Ascending aorta (tissue), 2 donors: ENCODE measurements at regions not wholly inside any gene's neighbourhood (a gene's known extent, or its start where the extent isn't known, plus 50 kb on each side); places are given as distances from the start of the nearest gene placed in this dataset.

Experiments used
- DNase-seq, 2 donors: peaks; one replicate each; pipeline ENCODE4 v3.0.0-alpha.2; 2019; ENCODE audit warnings: low spot score in 2 of 2
- H3K27ac ChIP-seq, 2 donors: fragments of 200-600 bp; sonication (generic); one replicate each; pipeline ENCODE4 v1.5.1; 2016 to 2017; ENCODE audit warnings: mild to moderate bottlenecking in 1 of 2
- H3K27me3 ChIP-seq: fragments of 200-600 bp; sonication (generic); one replicate; pipeline ENCODE4 v1.5.1; 2017
- H3K36me3 ChIP-seq, 2 donors: fragments of 200-600 bp; sonication (generic); one replicate each; pipeline ENCODE4 v1.5.1; 2016
- H3K4me1 ChIP-seq, 2 donors: fragments of 200-600 bp; sonication (generic); one replicate each; pipeline ENCODE4 v1.5.1; 2016 to 2017; ENCODE audit warnings: mild to moderate bottlenecking in 1 of 2
- H3K4me3 ChIP-seq, 2 donors: fragments of 200-600 bp; sonication (generic); one replicate each; pipeline ENCODE4 v1.5.1; 2016 to 2017; ENCODE audit warnings: mild to moderate bottlenecking in 1 of 2
- H3K9me3 ChIP-seq, 2 donors: fragments of 200-600 bp; sonication (generic); one replicate each; pipeline ENCODE4 v1.5.1; 2016
- intact Hi-C: fragments of 100-400 bp; cut with DNase I; formaldehyde crosslinking; loops from one replicate; pipeline ENCODE4 v1.15.1; 2023
- TF ChIP-seq, protein P1 (sequence below), 3 experiments: fragments of 200-600 bp in 2 of 3; fragments of 450-650 bp in 1 of 3; sonication (generic) in 2 of 3; IDR thresholded peaks; one replicate each; pipeline ENCODE4 v1.5.1; 2016 to 2019; ENCODE audit warnings: antibody characterized with exemption in 3 of 3, mild to moderate bottlenecking in 1 of 3, moderate library complexity in 1 of 3

- no peaks in the 10 kb centered on the region for H3K9me3 ChIP-seq
- intact Hi-C loops, result no loop called here
- H3K4me3 ChIP-seq, result no peak overlapping the region
- no peaks in the 10 kb centered on the region for H3K36me3 ChIP-seq
- no peak for DNase-seq
- no peaks in the 10 kb centered on the region for H3K27me3 ChIP-seq
- H3K27ac ChIP-seq, result no peak overlapping the region
- TF ChIP-seq, protein P1, sequence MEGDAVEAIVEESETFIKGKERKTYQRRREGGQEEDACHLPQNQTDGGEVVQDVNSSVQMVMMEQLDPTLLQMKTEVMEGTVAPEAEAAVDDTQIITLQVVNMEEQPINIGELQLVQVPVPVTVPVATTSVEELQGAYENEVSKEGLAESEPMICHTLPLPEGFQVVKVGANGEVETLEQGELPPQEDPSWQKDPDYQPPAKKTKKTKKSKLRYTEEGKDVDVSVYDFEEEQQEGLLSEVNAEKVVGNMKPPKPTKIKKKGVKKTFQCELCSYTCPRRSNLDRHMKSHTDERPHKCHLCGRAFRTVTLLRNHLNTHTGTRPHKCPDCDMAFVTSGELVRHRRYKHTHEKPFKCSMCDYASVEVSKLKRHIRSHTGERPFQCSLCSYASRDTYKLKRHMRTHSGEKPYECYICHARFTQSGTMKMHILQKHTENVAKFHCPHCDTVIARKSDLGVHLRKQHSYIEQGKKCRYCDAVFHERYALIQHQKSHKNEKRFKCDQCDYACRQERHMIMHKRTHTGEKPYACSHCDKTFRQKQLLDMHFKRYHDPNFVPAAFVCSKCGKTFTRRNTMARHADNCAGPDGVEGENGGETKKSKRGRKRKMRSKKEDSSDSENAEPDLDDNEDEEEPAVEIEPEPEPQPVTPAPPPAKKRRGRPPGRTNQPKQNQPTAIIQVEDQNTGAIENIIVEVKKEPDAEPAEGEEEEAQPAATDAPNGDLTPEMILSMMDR (IDR thresholded peaks at IDR 0.05), result no peak
- no peaks in the 10 kb centered on the region for H3K4me1 ChIP-seq
These were observed 1298.3 kb upstream of the WWC1 start for GRCh38 chr5:166992874-166993722.

DNA sequence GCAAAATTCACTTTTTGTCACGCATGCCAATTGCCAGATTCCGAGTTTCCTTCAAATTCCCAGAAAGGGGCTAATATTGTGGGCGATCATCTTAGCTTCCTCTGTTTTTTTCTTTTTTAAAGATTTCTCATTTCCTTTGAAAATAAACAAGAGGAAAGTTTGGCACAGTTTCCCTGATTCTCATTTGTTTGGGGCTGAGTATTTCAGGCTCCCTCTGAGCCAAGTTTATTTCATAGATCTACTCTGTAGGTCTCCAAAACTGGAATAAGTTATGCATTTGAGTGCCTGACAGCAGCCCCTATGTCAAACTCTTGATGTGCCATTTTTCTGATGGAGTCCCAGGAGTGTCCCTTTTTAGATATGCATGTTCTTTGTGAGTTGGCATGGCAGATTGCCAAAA, 1297.2 kb upstream of the WWC1 start:
- TF ChIP-seq, protein P1 (IDR thresholded peaks at IDR 0.05), result no peak
- Histone ChIP-seq H3K36me3 (no peaks in the 10 kb centered on the region), H3K9me3 (no peaks in the 10 kb centered on the region), H3K27me3 (no peaks in the 10 kb centered on the region), H3K27ac (no peak overlapping the region), H3K4me1 (no peaks in the 10 kb centered on the region), H3K4me3 (no peak overlapping the region)
- DNase-seq, result no peak
- intact Hi-C loops, result no loop called here

DNA sequence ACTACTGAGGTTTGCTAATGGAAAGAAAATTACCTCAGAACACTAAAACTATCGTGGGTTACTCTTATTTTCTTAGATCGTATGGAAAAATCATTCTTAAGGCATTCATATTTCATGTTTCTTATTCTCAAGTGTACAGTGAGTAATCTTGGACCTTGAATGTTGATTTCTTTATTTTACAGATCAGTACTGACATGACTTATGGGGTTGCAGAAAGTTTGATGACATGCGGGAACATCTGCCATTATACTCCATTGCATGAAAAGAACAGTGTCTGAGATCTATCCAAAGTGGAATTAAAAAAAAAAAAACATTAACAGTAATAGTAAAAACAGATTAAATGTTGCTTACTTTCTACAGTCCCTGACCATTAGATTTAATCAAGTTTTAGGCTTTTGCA, 1290.2 kb upstream of the WWC1 start:
- intact Hi-C loops, result no loop called here

GRCh38 chr5:167008705-167009104, 1282.7 kb upstream of the WWC1 start:
- H3K4me3 ChIP-seq, result no peak overlapping the region
- no peak overlapping the region for H3K27ac ChIP-seq
- H3K27me3 ChIP-seq, result no peaks in the 10 kb centered on the region
- DNase-seq, result no peak
- TF ChIP-seq, protein P1 (IDR thresholded peaks at IDR 0.05), result no peak
- H3K4me1 ChIP-seq, result no peaks in the 10 kb centered on the region
- H3K36me3 ChIP-seq, result no peaks in the 10 kb centered on the region
- no peaks in the 10 kb centered on the region for H3K9me3 ChIP-seq
- intact Hi-C loops, result no loop called here

More for the DNA sequence above, 1290.2 kb upstream of the WWC1 start:
- H3K27me3 ChIP-seq, result no peaks in the 10 kb centered on the region
- H3K4me1 ChIP-seq, result no peaks in the 10 kb centered on the region
- no peak for DNase-seq
- TF ChIP-seq, protein P1 (IDR thresholded peaks at IDR 0.05), result no peak
- no peaks in the 10 kb centered on the region for H3K36me3 ChIP-seq
- no peak overlapping the region for H3K4me3 ChIP-seq
- no peak overlapping the region for H3K27ac ChIP-seq
- no peaks in the 10 kb centered on the region for H3K9me3 ChIP-seq

- TF ChIP-seq, protein P1 (IDR thresholded peaks at IDR 0.05), result no peak
- H3K9me3 ChIP-seq, result no peaks in the 10 kb centered on the region
- H3K36me3 ChIP-seq, result no peaks in the 10 kb centered on the region
- no peaks in the 10 kb centered on the region for H3K4me1 ChIP-seq
- no peaks in the 10 kb centered on the region for H3K27me3 ChIP-seq
- H3K27ac ChIP-seq, result no peak overlapping the region
- H3K4me3 ChIP-seq, result no peak overlapping the region
- DNase-seq, result no peak
- intact Hi-C loops, result no loop called here
These were observed 1280.2 kb upstream of the WWC1 start for GRCh38 chr5:167011196-167011595.
